ENCODE measurements at regions not wholly inside any gene's neighbourhood (a gene's known extent, or its start where the extent isn't known, plus 50 kb on each side); places are given as distances from the start of the nearest gene placed in this dataset.
A peak's percentile ranks its signal among the peaks of the same experiment; 100 is the strongest.

DNA sequence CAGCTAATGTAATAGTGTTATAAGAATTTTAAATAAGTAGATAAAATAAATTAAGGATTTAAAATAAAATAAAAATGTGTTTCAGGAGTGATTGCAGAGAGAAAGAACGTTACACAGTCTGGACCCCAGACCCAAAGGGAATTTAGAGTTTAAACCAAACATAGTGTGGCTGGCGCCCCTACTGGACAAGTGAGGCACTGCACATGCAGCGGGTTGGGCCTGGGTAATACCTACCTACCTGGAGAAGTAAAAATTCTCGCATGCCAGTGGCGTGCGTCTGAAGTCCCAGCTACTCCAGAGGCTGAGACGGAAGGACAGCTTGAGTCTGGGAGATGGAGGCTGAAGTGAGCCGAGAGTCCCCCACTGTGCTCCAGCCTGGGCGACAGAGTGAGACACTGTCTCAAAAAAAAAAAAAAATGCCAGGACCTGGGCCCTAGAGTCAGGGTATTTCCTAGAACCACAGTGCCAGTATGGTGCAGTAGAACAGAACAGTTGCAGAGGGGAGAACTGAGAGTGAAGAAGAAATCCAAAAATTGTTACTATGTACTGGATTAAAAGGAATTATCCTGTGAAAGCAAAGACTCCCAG, 71.4 kb upstream of the TCF21 start:
- TF ChIP-seq, protein P1, sequence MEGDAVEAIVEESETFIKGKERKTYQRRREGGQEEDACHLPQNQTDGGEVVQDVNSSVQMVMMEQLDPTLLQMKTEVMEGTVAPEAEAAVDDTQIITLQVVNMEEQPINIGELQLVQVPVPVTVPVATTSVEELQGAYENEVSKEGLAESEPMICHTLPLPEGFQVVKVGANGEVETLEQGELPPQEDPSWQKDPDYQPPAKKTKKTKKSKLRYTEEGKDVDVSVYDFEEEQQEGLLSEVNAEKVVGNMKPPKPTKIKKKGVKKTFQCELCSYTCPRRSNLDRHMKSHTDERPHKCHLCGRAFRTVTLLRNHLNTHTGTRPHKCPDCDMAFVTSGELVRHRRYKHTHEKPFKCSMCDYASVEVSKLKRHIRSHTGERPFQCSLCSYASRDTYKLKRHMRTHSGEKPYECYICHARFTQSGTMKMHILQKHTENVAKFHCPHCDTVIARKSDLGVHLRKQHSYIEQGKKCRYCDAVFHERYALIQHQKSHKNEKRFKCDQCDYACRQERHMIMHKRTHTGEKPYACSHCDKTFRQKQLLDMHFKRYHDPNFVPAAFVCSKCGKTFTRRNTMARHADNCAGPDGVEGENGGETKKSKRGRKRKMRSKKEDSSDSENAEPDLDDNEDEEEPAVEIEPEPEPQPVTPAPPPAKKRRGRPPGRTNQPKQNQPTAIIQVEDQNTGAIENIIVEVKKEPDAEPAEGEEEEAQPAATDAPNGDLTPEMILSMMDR (IDR thresholded peaks at IDR 0.05), result peak in 11 of 12 donors; percentile 13 to 50 (median 40)
- no peak for TF ChIP-seq POLR2A (IDR thresholded peaks at IDR 0.05)

Measured in heart left ventricle (tissue), 13 donors.